ENCODE measurements at regions not wholly inside any gene's neighbourhood (a gene's known extent, or its start where the extent isn't known, plus 50 kb on each side); places are given as distances from the start of the nearest gene placed in this dataset.

DNA sequence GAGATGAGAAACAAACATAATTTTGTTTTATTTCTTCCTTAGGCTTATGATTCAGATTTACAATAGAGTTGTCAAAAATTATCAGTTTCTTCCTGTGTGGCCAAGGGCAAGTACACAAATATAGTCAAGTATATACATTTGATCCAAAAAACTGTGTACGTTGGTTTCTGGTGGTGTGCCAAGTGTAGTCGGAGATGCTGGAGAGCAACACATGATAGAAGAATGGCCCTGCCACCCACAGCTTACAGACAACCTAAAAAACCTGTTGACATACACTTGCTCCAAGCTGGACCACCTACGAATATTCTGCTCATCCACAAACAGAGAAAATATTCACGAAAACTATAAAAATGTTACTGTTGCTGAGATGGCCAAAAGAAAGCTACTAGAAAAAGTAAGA lies 890.8 kb upstream of the PHF14 start:
- H3K4me1 ChIP-seq (ENCODE audit: control insufficient read depth in 1 of 2, extremely low read depth in 1 of 2, insufficient read depth in 2 of 2, low read length in 2 of 2), result no peaks in the 10 kb centered on the region
- H3K9me3 ChIP-seq, result no peaks in the 10 kb centered on the region
- no peak overlapping the region for H3K4me3 ChIP-seq (ENCODE audit: control insufficient read depth in 1 of 2, extremely low read depth in 1 of 2, low read length in 1 of 2)
- H3K36me3 Mint-ChIP-seq, result no peaks in the 10 kb centered on the region
- H3K4me3 Mint-ChIP-seq, result no peak overlapping the region
- DNase-seq, result no peak
- H3K27ac ChIP-seq (ENCODE audit: low read length), result no peak overlapping the region
- no peak overlapping the region for H3K27ac Mint-ChIP-seq
- H3K27me3 Mint-ChIP-seq, result no peaks in the 10 kb centered on the region
- H3K4me1 Mint-ChIP-seq, result no peaks in the 10 kb centered on the region
- WGBS (ENCODE audit: insufficient coverage), result no CpG with 5 or more reads among the region's 4 CpGs
- POLR2A ChIA-PET, result no interaction called here
- no peaks in the 10 kb centered on the region for H3K27me3 ChIP-seq (replicated peaks in 1 of 2; ENCODE audit: control insufficient read depth in 2 of 2, extremely low read depth in 1 of 2, insufficient read depth in 2 of 2, low read length in 1 of 2)
- CTCF ChIA-PET, result no interaction called here
- no peaks in the 10 kb centered on the region for H3K36me3 ChIP-seq (ENCODE audit: control insufficient read depth in 2 of 2, extremely low read depth in 1 of 2, insufficient read depth in 1 of 2, low read length in 1 of 2)
- peaks cover 0 to 6% (median 2%) of the 10 kb centered on the region in 3 donors for H3K9me3 Mint-ChIP-seq
- no peak for ATAC-seq (replicated peaks in 1 of 4)

DNA sequence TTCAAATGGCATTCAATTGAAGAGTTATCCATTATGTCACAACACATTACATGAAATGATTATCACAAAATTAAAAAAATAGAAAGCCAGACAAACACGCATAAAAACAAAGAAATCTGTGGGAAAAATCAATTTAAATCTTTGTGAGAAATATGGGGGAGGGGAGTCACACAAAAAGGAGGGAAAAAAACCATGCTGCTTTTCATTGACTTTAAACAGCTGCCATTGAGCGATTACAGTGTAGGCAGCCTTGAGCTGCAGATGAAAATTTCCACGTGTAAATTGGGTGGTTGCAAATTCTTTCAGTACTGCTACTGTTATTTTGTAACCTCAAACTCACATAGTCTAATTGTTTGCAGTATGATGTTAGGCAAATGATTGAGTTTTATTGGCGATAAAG lies 889.9 kb upstream of the PHF14 start:
- H3K4me3 ChIP-seq (ENCODE audit: control insufficient read depth in 1 of 2, extremely low read depth in 1 of 2, low read length in 1 of 2), result no peak overlapping the region
- Mint-ChIP-seq H3K9me3 (peaks cover 0 to 6% (median 2%) of the 10 kb centered on the region in 3 donors), H3K4me3 (no peak overlapping the region), H3K27ac (no peak overlapping the region), H3K27me3 (no peaks in the 10 kb centered on the region), H3K36me3 (no peaks in the 10 kb centered on the region), H3K4me1 (no peaks in the 10 kb centered on the region)
- ChIA-PET POLR2A (no interaction called here), CTCF (no interaction called here)
- DNase-seq, result no peak
- no peaks in the 10 kb centered on the region for H3K9me3 ChIP-seq
- no peaks in the 10 kb centered on the region for H3K27me3 ChIP-seq (replicated peaks in 1 of 2; ENCODE audit: control insufficient read depth in 2 of 2, extremely low read depth in 1 of 2, insufficient read depth in 2 of 2, low read length in 1 of 2)
- WGBS (ENCODE audit: insufficient coverage), result no CpG with 5 or more reads among the region's 4 CpGs
- H3K4me1 ChIP-seq (ENCODE audit: control insufficient read depth in 1 of 2, extremely low read depth in 1 of 2, insufficient read depth in 2 of 2, low read length in 2 of 2), result no peaks in the 10 kb centered on the region
- no peaks in the 10 kb centered on the region for H3K36me3 ChIP-seq (ENCODE audit: control insufficient read depth in 2 of 2, extremely low read depth in 1 of 2, insufficient read depth in 1 of 2, low read length in 1 of 2)
- ATAC-seq (replicated peaks in 1 of 4), result no peak
- no peak overlapping the region for H3K27ac ChIP-seq (ENCODE audit: low read length)

GRCh38 chr7:10085231-10085630 lies 888.4 kb upstream of the PHF14 start:
- H3K27me3 Mint-ChIP-seq, result no peaks in the 10 kb centered on the region
- ChIA-PET CTCF (no interaction called here), POLR2A (no interaction called here)
- no peak overlapping the region for H3K27ac Mint-ChIP-seq
- no peaks in the 10 kb centered on the region for H3K4me1 Mint-ChIP-seq
- H3K4me1 ChIP-seq (ENCODE audit: control insufficient read depth in 1 of 2, extremely low read depth in 1 of 2, insufficient read depth in 2 of 2, low read length in 2 of 2), result no peaks in the 10 kb centered on the region
- no peak overlapping the region for H3K4me3 Mint-ChIP-seq
- no peak for ATAC-seq (replicated peaks in 1 of 4)
- H3K9me3 ChIP-seq, result no peaks in the 10 kb centered on the region
- H3K36me3 ChIP-seq (ENCODE audit: control insufficient read depth in 2 of 2, extremely low read depth in 1 of 2, insufficient read depth in 1 of 2, low read length in 1 of 2), result no peaks in the 10 kb centered on the region
- WGBS (ENCODE audit: insufficient coverage), result 92% methylated on average over 8 of the region's 9 CpGs
- no peaks in the 10 kb centered on the region for H3K36me3 Mint-ChIP-seq
- no peaks in the 10 kb centered on the region for H3K27me3 ChIP-seq (replicated peaks in 1 of 2; ENCODE audit: control insufficient read depth in 2 of 2, extremely low read depth in 1 of 2, insufficient read depth in 2 of 2, low read length in 1 of 2)
- H3K9me3 Mint-ChIP-seq, result peaks cover 0 to 6% (median 2%) of the 10 kb centered on the region in 3 donors
- H3K4me3 ChIP-seq (ENCODE audit: control insufficient read depth in 1 of 2, extremely low read depth in 1 of 2, low read length in 1 of 2), result no peak overlapping the region
- H3K27ac ChIP-seq (ENCODE audit: low read length), result no peak overlapping the region
- no peak for DNase-seq

- H3K27me3 Mint-ChIP-seq, result no peaks in the 10 kb centered on the region
- ChIA-PET CTCF (no interaction called here), POLR2A (no interaction called here)
- no peak for ATAC-seq (replicated peaks in 1 of 4)
- DNase-seq, result no peak
- Histone ChIP-seq H3K27me3 (replicated peaks in 1 of 2; ENCODE audit: control insufficient read depth in 2 of 2, extremely low read depth in 1 of 2, insufficient read depth in 2 of 2, low read length in 1 of 2) (no peaks in the 10 kb centered on the region), H3K27ac (ENCODE audit: low read length) (no peak overlapping the region), H3K36me3 (ENCODE audit: control insufficient read depth in 2 of 2, extremely low read depth in 1 of 2, insufficient read depth in 1 of 2, low read length in 1 of 2) (no peaks in the 10 kb centered on the region), H3K4me3 (ENCODE audit: control insufficient read depth in 1 of 2, extremely low read depth in 1 of 2, low read length in 1 of 2) (no peak overlapping the region), H3K4me1 (ENCODE audit: control insufficient read depth in 1 of 2, extremely low read depth in 1 of 2, insufficient read depth in 2 of 2, low read length in 2 of 2) (no peaks in the 10 kb centered on the region), H3K9me3 (no peaks in the 10 kb centered on the region)
- H3K4me3 Mint-ChIP-seq, result no peak overlapping the region
- WGBS (ENCODE audit: insufficient coverage), result no CpG with 5 or more reads among the region's 2 CpGs
- H3K27ac Mint-ChIP-seq, result no peak overlapping the region
- H3K36me3 Mint-ChIP-seq, result no peaks in the 10 kb centered on the region
- H3K4me1 Mint-ChIP-seq, result no peaks in the 10 kb centered on the region
- H3K9me3 Mint-ChIP-seq, result peaks cover 2 to 5% (median 4%) of the 10 kb centered on the region in 3 donors
These were observed 873.1 kb upstream of the PHF14 start for GRCh38 chr7:10100572-10100971.

DNA sequence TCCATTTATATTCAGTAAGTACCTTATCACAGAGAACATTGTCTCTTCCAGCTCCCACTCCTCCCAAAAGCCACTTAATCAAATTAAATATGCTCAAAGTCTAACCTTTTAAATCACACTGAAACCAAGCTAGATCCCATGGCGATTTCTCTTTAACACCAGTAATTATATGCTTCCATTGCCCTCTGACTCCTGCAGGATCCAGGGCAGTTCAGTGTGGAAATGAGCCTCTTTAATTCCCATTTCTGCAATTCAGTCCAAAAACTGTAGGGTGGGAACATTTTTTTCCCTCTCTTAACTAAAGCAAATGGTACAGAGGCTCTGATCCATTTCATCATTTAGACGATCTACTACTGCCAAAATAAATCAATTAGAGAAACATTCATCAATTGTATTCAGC lies 872.3 kb upstream of the PHF14 start:
- Histone ChIP-seq H3K9me3 (no peaks in the 10 kb centered on the region), H3K4me1 (ENCODE audit: control insufficient read depth in 1 of 2, extremely low read depth in 1 of 2, insufficient read depth in 2 of 2, low read length in 2 of 2) (no peaks in the 10 kb centered on the region), H3K27ac (ENCODE audit: low read length) (no peak overlapping the region), H3K36me3 (ENCODE audit: control insufficient read depth in 2 of 2, extremely low read depth in 1 of 2, insufficient read depth in 1 of 2, low read length in 1 of 2) (no peaks in the 10 kb centered on the region), H3K4me3 (ENCODE audit: control insufficient read depth in 1 of 2, extremely low read depth in 1 of 2, low read length in 1 of 2) (no peak overlapping the region), H3K27me3 (replicated peaks in 1 of 2; ENCODE audit: control insufficient read depth in 2 of 2, extremely low read depth in 1 of 2, insufficient read depth in 2 of 2, low read length in 1 of 2) (no peaks in the 10 kb centered on the region)
- H3K36me3 Mint-ChIP-seq, result no peaks in the 10 kb centered on the region
- POLR2A ChIA-PET, result no interaction called here
- H3K4me1 Mint-ChIP-seq, result no peaks in the 10 kb centered on the region
- H3K27ac Mint-ChIP-seq, result no peak overlapping the region
- CTCF ChIA-PET, result no interaction called here
- no peak overlapping the region for H3K4me3 Mint-ChIP-seq
- no CpG with 5 or more reads among the region's 2 CpGs for whole genome bisulfite sequencing (ENCODE audit: insufficient coverage)
- no peak for DNase-seq
- ATAC-seq (replicated peaks in 1 of 4), result no peak
- peaks cover 2 to 5% (median 4%) of the 10 kb centered on the region in 3 donors for H3K9me3 Mint-ChIP-seq
- no peaks in the 10 kb centered on the region for H3K27me3 Mint-ChIP-seq

DNA sequence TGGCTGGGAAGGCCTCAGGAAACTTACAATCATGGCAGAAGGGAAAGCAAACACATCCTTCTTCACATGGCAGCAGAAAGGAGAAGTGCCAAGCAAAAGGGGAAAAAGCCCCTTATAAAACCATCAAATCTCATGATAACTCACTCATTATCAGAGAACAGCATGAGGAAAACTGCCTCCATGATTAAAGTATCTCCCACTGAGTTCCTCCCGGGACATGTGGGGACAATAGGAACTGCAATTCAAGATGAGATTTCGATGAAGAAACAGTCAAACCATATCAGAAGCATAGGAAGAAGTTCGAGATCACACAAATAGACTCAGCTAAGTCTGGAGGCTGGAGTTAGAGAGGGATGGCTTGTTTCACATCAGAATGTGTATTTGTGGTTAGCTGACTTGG lies 869.4 kb upstream of the PHF14 start:
- H3K4me1 Mint-ChIP-seq, result no peaks in the 10 kb centered on the region
- no peak for DNase-seq
- no peak overlapping the region for H3K4me3 Mint-ChIP-seq
- Histone ChIP-seq H3K27me3 (replicated peaks in 1 of 2; ENCODE audit: control insufficient read depth in 2 of 2, extremely low read depth in 1 of 2, insufficient read depth in 2 of 2, low read length in 1 of 2) (no peaks in the 10 kb centered on the region), H3K27ac (ENCODE audit: low read length) (no peak overlapping the region), H3K4me1 (ENCODE audit: control insufficient read depth in 1 of 2, extremely low read depth in 1 of 2, insufficient read depth in 2 of 2, low read length in 2 of 2) (no peaks in the 10 kb centered on the region), H3K36me3 (ENCODE audit: control insufficient read depth in 2 of 2, extremely low read depth in 1 of 2, insufficient read depth in 1 of 2, low read length in 1 of 2) (no peaks in the 10 kb centered on the region), H3K4me3 (ENCODE audit: control insufficient read depth in 1 of 2, extremely low read depth in 1 of 2, low read length in 1 of 2) (no peak overlapping the region), H3K9me3 (no peaks in the 10 kb centered on the region)
- H3K27me3 Mint-ChIP-seq, result no peaks in the 10 kb centered on the region
- ChIA-PET POLR2A (no interaction called here), CTCF (no interaction called here)
- no peak overlapping the region for H3K27ac Mint-ChIP-seq
- no peaks in the 10 kb centered on the region for H3K36me3 Mint-ChIP-seq
- peaks cover 2 to 5% (median 4%) of the 10 kb centered on the region in 3 donors for H3K9me3 Mint-ChIP-seq
- ATAC-seq (replicated peaks in 1 of 4), result no peak
- 59% methylated on average over 2 of the region's 3 CpGs for WGBS (ENCODE audit: insufficient coverage)

DNA sequence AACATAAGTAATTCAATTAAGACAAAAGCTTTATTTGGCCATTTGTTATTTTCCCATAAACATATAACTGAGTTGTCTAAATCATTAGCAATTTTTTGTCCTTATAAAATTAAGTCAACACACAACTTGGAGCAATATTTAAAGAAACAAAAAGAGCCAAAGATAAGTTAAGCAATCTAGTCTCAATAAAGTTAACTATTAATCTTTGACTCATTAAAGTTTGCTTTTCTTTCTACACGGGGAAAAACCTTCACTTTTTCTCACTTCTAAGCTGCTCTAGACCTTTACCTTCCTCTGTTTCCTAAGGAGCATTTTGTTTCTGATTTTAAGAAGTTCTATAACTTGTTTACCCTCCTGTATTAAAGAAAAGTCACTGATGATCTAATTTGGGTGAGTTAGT lies 867.1 kb upstream of the PHF14 start:
- no peaks in the 10 kb centered on the region for H3K4me1 ChIP-seq (ENCODE audit: control insufficient read depth in 1 of 2, extremely low read depth in 1 of 2, insufficient read depth in 2 of 2, low read length in 2 of 2)
- no peaks in the 10 kb centered on the region for H3K36me3 Mint-ChIP-seq
- H3K4me1 Mint-ChIP-seq, result no peaks in the 10 kb centered on the region
- ChIA-PET CTCF (no interaction called here), POLR2A (no interaction called here)
- H3K27me3 Mint-ChIP-seq, result no peaks in the 10 kb centered on the region
- H3K27me3 ChIP-seq (replicated peaks in 1 of 2; ENCODE audit: control insufficient read depth in 2 of 2, extremely low read depth in 1 of 2, insufficient read depth in 2 of 2, low read length in 1 of 2), result no peaks in the 10 kb centered on the region
- DNase-seq (no peak), ATAC-seq (replicated peaks in 1 of 4) (no peak)
- no peak overlapping the region for H3K27ac ChIP-seq (ENCODE audit: low read length)
- WGBS (ENCODE audit: insufficient coverage), result no CpG with 5 or more reads among the region's 1 CpG
- peaks cover 1 to 5% (median 2%) of the 10 kb centered on the region in 3 donors for H3K9me3 Mint-ChIP-seq
- H3K4me3 Mint-ChIP-seq, result no peak overlapping the region
- H3K9me3 ChIP-seq, result no peaks in the 10 kb centered on the region
- H3K36me3 ChIP-seq (ENCODE audit: control insufficient read depth in 2 of 2, extremely low read depth in 1 of 2, insufficient read depth in 1 of 2, low read length in 1 of 2), result no peaks in the 10 kb centered on the region
- no peak overlapping the region for H3K4me3 ChIP-seq (ENCODE audit: control insufficient read depth in 1 of 2, extremely low read depth in 1 of 2, low read length in 1 of 2)
- no peak overlapping the region for H3K27ac Mint-ChIP-seq

Measured in T-cell (primary cell).